ENCODE measurements at regions not wholly inside any gene's neighbourhood (a gene's known extent, or its start where the extent isn't known, plus 50 kb on each side); places are given as distances from the start of the nearest gene placed in this dataset.

GRCh38 chr4:126273746-126274145 is 959.0 kb downstream of the FAT4 start:
- TF ChIP-seq POLR2A (IDR thresholded peaks at IDR 0.05): no peak
- TF ChIP-seq CTCF (IDR thresholded peaks at IDR 0.05): no peak
